ENCODE measurements at regions not wholly inside any gene's neighbourhood (a gene's known extent, or its start where the extent isn't known, plus 50 kb on each side); places are given as distances from the start of the nearest gene placed in this dataset.
"Not testable (repeated sequence)": the region's sequence is repeated elsewhere in the genome, so short reads cannot be mapped to it uniquely, and the experiment has no call there.

DNA sequence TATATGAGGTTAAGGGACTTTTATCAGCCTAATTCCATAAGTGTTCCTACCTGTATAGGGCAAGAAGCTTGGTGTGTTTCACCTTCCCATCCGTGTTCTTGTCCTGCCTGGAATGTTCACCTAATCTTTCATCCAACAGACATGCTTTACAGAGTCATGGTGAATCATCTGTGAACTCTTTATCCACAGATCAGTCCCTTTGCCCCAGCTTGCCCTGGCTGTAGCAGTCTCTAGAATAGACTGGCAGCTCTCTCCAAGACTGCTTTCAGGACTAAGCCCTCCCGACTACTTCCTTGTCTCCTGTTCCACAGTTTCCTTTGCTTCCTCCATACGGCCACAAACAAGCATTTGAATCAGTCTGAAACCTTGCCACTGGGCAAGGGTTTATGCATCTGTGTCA lies 177.9 kb upstream of the IL15 start:
- peak; percentile 7 for DNase-seq (ENCODE audit: low spot score)

DNA sequence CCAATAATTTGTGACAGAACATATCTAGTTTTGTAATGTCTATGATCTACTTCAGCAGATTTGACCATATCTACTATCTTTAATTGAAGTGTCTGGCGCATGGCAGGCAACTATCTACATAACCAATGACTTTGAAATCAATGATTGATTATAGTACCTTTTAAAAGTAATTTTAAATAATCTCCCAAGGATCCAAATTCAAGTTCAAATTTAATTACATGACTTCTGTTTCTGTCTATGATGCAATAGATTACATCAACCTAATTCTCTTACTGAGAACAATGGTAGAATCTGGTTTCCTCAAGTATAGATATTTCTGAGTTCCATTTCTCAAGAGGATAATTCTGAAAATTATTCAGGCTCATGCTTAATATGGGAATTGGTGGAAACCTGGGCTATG lies 177.4 kb upstream of the IL15 start:
- DNase-seq (ENCODE audit: low spot score), result no peak

DNA sequence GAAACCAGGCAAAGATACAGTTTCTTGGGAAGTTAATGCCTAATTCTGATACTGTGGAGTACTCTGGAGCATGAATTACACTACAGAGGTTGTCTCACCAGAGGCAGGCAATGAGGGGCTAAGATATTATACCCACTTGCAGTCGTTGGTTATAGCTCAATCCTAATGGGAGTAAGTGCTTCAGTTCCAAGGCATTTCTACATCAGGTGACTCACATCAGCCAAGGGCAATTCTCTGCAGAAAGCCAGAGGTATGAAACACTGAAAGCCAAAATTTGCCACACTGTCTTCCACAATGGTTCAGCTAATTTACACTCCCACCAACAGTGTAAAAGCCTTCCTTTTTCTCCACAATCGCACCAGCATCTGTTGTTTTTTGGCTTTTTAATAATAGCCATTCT lies 174.0 kb upstream of the IL15 start:
- DNase-seq (ENCODE audit: low spot score), result no peak

DNA sequence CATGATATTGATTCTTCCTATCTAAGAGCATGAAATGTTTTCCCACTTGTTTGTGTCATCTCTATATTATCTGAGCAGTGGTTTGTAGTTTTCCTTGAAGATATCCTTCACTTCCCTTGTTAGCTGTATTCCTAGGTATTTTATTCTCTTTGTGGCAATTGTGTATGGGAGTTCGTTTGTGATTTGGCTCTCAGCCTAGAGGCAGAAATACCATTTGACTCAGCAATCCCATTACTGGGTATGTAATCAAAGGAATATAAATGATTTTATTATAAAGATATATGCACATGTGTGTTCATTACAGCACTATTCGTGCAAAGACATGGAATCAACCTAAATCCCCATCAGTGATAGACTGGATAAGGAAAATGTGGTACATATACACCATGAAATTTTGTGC lies 172.7 kb upstream of the IL15 start:
- DNase-seq (ENCODE audit: low spot score), result no peak

DNA sequence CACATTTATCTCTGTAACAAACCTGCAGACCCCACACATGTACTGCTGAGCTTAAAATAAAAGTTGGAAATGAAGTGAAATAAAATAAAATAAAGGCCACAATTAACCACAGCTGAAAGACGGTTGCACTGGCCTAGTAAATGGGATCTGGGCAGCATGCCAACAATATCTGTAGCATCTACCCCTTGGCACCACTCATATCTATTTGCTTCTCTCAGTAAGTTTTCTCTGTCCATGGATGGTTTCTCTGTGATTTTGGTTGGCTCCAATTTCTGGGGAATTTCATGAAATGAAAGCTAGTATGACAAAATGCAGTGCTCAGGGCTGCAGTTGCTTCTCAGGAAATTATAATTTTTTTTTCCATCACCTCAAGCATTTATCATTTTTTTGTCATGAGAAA lies 172.0 kb upstream of the IL15 start:
- no peak for DNase-seq (ENCODE audit: low spot score)

- DNase-seq (ENCODE audit: low spot score), result no peak
Observed at GRCh38 chr4:141465171-141465570, 171.2 kb upstream of the IL15 start.

GRCh38 chr4:141467225-141467624 lies 169.2 kb upstream of the IL15 start:
- DNase-seq (ENCODE audit: low spot score), result no peak

- DNase-seq (ENCODE audit: low spot score), result no peak
Observed at GRCh38 chr4:141469392-141469791, 167.0 kb upstream of the IL15 start.

DNA sequence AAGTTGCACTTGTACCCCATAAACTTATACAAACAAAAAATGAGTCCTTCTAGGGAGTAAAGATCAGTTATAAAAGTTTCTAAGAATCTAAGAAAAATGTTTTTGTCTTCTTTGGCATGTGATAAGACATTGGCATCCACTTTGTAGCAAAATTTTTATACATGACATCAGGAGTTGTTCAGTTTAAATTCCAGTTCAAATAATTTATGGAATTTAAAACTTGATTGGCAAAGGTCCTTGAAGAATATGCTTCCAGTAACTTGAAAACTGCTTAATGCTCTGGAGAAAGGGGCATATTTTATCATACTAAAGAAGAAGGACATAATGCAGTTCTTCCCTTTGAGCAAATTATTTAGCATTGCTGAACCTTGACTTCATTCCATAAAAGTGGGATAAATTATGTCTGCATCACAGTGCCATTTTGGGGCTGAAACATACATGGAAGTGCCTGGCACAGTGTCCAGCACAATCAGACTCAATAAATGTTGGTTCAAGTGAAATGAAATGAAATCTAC lies 163.3 kb upstream of the IL15 start:
- no peak for DNase-seq (ENCODE audit: low spot score)

DNA sequence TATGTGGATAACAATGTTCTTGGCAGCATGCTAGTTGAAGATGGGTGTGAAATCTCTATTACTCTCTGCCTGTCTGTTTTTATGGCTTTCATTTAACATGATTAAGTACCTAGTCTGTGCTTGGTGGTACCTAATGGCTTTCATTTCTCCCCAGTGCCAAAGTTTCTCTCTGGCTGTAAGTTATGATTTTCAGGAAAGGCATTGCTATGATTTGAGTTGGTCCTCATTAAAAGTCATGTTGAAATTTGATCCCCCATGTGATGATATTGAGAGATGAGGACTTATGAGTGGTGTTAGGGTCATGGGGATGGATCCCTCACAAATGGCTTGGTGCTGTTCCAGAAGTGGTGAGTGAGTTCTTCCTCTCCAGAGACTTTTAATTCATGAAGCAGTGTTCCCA lies 162.4 kb upstream of the IL15 start:
- DNase-seq (ENCODE audit: low spot score), result no peak

DNA sequence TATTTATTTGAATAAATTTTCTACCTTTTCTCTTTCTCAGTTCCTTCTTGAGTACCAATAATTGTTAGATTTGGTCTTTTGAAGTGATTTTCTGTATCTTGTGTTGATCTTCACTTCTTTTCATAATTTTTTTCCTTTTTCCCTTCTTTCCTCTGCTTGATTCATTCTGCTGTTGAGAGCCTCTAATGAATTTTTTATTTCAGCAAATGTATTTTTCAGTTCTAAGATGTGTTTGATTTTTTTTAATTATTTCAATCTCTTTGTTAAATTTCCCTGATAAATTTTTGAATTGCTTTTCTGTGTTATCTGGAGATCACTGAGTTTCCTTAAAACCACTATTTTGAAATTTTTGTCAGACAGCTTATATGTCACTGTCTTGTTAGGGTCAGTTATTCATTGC lies 155.4 kb upstream of the IL15 start:
- no peak for DNase-seq (ENCODE audit: low spot score)

DNA sequence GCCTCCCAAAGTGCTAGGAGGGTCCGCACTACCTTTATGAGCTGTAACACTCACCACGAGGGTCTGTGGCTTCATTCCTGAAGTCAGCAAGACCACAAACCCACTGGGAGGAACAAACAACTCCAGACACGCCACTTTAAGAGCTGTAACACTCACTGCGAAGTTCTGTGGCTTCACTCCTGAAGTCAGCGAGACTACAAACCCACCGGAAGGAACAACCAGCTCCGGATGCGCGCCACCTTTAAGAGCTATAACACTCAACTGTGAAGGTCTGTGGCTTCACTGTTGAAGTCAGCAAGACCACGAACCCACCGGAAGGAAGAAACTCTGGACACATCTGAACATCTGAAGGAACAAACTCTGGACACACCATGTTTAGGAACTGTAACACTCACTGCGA lies 152.1 kb upstream of the IL15 start:
- not testable (repeated sequence) for DNase-seq (ENCODE audit: low spot score)

- DNase-seq (ENCODE audit: low spot score), result peak; percentile 31
Observed at GRCh38 chr4:141486375-141486997, 149.9 kb upstream of the IL15 start.

DNA sequence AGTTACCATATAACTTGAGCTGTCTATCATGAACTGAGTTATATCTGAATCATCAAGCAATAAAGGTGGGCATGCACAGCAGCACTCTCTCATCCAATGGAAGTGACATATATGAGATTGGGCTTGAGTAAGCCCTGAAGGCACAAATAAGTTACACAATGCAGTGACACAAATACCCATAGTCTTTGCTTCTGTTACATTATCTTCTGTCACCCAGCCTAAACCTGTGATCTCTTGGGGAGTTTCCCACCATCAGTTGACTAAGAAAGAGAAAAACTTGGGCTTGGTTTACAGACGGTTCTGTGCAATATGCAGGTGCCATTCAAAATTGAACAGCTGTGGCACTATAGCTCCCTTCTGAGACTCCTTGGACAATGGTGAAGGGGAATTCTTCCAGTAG lies 138.8 kb upstream of the IL15 start:
- DNase-seq (ENCODE audit: low spot score), result no peak

DNA sequence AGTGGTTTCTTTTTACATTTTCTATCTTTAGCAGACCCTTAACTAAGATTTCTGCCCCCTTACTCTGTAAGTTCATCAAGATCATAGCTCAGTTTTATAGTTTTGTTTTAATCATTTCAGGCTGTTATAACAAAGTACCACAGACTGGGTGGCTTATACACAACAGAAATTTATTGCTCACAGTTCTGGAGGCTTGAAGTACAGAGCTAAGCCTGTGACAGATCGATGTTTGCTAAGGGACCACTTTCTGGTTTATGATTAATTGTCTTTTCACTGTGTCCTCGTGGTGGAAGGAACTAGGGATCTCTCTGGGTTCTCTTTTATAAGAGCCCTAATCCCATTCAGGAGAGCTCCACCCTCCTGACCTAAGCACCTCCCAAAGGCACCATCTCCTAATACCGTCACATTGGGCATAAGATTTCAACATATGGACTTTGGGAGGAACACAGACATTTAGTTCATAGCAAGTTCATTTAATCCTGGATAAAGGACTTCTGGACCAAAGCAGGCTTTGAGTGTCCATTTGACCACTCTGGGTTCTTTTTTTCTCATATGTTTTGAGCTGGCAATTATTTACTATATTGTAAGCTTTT lies 137.0 kb upstream of the IL15 start:
- DNase-seq (ENCODE audit: low spot score), result no peak

DNA sequence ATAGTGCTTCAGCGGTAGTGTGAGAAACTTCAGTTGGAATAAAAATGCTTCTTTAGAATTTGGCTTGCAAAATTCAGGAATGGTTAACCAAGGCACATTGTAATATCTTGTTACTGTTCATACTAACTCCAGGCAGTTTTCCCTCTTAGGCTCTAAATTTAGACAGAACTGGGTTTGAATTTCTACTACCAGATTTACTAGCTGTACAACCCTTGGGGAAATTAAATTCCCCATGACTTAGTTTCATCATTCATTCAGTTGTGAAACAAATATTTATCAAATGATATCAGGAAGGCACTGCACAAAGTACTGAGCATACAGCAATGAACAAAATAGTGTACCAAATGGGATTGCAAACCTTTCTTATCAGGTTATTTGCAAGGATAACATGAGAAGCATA lies 135.0 kb upstream of the IL15 start:
- DNase-seq (ENCODE audit: low spot score), result no peak

GRCh38 chr4:141501931-141502330 lies 134.5 kb upstream of the IL15 start:
- no peak for DNase-seq (ENCODE audit: low spot score)

GRCh38 chr4:141502755-141503154 lies 133.6 kb upstream of the IL15 start:
- DNase-seq (ENCODE audit: low spot score), result no peak

- DNase-seq (ENCODE audit: low spot score), result no peak
Observed at GRCh38 chr4:141503260-141503659, 133.1 kb upstream of the IL15 start.

DNA sequence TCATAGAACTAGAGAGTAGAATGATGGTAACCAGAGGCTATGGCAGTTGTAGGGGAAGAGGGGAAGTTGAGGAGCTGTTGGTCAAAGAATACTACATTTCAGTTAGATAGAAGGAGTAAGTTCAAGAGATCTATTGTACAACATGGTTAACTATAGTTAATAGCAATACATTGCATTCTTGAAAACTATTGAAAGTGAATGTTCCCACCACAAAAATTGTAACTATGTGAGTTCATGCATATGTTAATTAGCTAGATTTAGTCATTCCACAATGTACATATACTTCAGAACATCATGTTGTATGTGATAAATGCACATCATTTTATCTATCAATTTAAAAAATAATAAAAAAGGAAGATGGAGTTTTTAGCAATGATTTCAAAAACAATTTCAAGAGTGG lies 125.3 kb upstream of the IL15 start:
- DNase-seq (ENCODE audit: low spot score), result no peak

DNA sequence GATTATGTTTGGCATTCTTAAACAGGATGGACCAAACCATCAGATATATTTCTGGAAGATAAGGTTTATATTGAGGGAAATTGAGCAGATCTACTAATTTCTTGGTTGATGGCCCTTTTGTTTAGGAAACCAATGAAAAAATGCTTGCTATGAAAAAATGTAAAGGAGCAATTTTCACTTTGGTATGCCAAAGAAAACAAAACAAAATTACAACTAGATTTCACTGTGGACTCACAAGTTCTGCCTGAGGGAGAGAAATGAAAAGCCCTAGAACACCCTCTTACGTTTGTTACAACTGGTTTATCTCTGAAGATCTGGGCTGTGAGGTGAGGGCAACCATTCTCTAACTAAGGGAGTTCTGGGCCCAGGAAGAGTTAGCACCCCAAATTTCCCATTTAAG lies 122.5 kb upstream of the IL15 start:
- no peak for DNase-seq (ENCODE audit: low spot score)

DNA sequence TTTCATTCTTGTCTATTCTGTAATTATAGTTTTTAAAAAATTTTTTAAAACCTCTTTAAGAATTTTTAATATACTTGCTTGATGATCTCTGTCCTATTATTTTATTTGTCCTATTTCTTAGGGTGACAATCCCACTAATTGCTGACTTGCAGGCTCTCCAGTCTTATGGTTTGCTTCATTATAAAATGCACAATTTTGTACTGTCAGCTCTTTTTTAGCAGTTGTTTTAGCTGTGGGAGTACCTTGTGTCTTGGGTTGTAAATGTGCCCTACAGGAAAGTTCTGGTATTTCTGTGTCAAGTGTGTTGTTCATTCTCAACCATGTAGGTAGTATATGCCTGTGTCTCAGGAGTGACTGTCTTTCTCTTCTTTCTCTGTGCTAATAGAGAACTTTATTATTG lies 118.2 kb upstream of the IL15 start:
- DNase-seq (ENCODE audit: low spot score), result no peak

GRCh38 chr4:141524116-141524515 lies 112.3 kb upstream of the IL15 start:
- no peak for DNase-seq (ENCODE audit: low spot score)

GRCh38 chr4:141524841-141525240 lies 111.5 kb upstream of the IL15 start:
- DNase-seq (ENCODE audit: low spot score), result no peak
